Lung microvascular endothelial cell (primary cell): ENCODE measurements at regions not wholly inside any gene's neighbourhood (a gene's known extent, or its start where the extent isn't known, plus 50 kb on each side); places are given as distances from the start of the nearest gene placed in this dataset.

Source experiments
- DNase-seq, 2 donors: peaks; one replicate each; pipeline versions ENCODE4 v3.0.0 to v3.0.0-alpha.2; 2010; ENCODE audit warnings: low read depth in 2 of 2

DNA sequence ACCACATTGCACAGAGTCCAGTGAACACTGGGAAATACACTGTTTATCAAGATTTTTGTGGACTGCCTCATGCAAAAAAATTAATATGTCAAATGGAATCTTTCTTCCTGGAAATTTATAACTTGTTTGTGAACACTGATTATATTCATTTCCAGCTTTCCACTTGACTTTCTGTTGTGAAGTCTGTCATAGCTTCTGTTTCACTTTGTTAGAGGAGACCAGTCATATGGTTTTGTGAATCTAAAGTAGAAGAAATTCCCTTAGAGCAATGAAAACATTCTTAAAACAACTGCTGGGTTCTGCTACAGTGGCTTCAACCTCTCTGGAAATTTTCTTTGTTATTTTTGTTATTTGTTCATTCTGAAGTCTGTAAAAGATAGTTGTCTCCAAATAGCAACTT is 349.5 kb upstream of the NFE2L3 start:
- DNase-seq: no peak

- DNase-seq: no peak
Measured at GRCh38 chr7:25803117-25803887, 348.7 kb upstream of the NFE2L3 start.

DNA sequence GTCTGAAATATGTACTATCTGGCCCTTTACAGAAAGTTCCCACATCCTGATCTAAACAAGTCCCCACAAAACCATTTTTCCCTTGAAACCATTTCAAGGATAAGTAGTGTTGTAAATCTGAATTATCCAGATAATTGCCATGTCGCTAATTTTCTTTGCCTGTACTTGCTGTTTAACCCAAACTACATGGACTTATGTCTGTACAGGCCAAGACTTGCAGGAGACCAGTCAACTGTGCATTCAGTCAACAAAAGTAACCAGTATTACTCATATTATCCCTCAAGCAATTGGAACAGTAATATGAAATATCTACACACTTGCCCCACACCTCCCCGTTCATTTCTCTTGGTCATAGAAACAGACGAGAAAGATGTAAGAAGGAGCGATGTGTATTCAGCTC is 347.8 kb upstream of the NFE2L3 start:
- no peak for DNase-seq

GRCh38 chr7:25805027-25805687 is 346.8 kb upstream of the NFE2L3 start:
- DNase-seq: no peak

DNA sequence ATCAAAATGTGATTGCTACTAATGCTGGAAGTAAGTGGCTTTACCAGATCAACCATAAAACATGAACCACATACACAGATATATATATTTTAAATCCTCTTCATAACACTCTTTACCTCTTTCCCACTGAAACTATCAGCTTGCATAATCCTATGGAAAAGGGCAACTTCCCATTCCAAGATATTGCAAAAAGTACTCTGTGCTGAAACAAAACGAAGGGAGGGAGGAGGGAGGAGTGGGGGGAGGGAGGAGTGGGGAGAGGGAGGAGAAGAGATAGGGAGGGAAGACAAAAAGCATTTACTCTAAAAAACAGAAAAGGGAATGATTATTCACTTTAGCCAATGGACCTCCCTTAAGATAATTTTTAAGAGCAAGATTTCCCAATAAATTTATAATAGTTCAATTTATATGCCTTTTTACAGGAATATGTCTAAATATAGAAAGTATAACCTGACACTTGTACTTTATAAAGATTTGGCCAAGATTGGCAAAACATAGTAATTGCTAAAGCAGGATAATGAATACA is 344.8 kb upstream of the NFE2L3 start:
- no peak for DNase-seq

DNA sequence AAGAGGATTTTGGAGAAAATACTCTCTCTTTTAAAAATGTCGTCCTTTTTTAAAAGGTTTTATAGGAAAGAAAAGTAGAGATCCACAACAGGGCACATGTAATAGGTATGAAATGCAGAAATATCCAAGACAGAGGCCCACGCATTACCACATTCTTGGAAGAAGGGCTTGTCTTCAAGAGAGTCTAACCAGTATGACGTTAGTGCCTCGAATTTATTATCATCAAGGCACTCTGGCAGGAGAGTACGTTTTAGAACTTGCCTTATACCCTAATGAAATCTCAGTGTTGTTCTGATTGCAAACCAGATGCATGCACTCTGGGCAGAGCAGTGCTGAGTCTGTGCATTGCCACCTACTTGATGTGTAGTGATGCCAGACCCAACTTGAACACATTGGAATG is 342.6 kb upstream of the NFE2L3 start:
- no peak for DNase-seq

- DNase-seq: no peak
Measured at GRCh38 chr7:25812086-25812850, 339.7 kb upstream of the NFE2L3 start.

DNA sequence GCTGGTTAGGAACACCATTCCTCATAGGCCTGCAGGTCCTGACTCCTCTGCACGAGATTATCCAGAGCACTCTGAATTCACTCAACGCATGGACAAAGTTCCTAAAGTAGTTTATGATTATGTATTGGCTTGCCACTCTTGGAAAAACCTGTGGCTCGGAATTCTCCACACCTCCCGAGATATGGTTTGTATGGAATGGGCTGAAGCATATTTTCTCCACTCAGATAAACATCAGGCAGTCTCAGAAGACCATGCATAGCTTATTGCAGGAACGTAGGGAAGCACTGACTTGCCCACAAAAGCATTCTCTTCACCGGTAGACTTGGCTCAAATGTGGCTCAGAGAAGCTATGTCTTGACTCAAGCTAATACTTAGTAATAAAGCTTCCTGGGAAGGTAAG is 338.6 kb upstream of the NFE2L3 start:
- no peak for DNase-seq

- no peak for DNase-seq
Measured at GRCh38 chr7:25815711-25816110, 336.3 kb upstream of the NFE2L3 start.

DNA sequence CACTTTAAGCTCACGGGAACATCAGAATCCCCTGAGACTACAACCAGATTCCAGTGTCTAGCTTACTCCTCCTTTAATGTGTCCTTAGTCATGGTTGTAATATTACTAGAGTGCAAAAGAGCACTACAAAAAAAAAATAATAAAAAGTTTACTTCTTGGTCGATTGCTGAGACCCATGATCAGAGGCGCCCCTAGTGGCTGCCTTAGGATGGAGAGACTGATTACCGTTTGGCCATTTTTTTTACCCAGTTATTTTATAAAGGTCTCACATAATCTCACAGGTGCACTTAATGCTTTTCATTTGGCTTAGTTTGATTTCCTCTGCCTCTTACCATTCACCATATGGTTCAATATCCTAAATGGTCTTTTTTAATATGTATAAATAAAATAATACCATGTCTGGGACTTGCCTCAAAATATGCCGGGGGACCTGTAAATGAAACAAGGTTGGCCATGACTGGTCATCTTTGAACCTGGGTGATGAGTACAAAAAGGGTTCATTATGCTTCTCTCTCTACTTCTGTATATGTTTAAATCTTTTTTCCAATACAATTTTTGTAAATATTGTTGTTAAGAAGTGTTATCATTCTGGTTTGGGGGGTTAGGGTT is 331.5 kb upstream of the NFE2L3 start:
- peak; percentile 9 to 35 for DNase-seq

DNA sequence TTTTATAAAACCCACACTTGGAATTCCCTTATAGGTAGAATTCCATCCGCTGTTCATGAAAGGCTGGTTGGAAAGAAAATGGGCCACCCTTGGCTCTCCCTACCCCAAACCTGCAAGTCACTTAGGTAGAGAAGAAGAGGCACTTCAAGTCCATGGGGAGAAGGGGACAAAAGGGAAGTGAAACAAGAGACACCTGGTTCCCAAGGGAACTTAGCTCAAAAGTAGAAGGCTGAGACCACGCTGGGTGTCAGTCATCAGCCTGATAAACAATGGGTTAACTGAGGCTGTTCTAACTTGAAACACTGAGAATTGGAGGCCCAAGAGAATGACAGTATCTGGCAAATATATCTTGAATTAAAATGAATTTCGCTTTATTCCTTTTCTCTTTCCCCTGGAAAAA is 330.8 kb upstream of the NFE2L3 start:
- DNase-seq: no peak

DNA sequence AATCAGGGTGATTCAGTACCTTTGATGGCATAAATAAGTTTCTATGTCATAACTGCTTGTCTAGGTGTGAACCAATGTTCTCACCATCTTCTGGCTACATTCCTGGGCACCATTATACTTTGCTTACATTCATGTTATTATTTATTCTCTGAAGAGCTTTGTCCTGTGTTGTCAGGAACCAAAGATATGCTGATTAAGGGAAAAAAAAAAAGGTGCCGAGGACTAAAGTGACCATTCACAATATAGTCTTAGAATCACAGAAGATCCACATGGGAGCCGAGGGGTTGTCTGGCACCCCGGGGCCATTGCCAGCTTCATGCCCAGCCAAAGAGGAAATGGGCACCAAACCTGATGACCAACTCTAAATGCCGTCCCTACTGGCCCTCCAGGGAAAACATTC is 329.2 kb upstream of the NFE2L3 start:
- no peak for DNase-seq

- no peak for DNase-seq
Measured at GRCh38 chr7:25823571-25823970, 328.4 kb upstream of the NFE2L3 start.

DNA sequence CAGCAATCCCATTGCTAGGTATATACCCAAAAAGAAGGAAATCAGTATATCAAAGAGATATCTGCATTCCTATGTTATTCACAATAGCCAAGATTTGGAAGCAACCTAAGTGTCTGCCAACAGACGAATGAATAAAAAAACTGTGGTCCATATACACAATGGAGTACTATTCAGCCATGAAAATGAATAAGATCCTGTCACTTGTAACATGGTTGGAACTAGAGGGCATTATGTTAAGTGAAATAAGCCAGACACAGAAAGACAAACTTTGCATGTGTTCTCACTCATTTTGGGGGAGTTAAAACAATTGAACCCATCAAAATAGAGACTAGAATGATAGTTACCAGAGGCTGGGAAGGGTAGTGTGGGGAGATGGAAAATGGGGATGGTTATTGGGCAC is 323.5 kb upstream of the NFE2L3 start:
- no peak for DNase-seq

GRCh38 chr7:25829663-25830062 is 322.3 kb upstream of the NFE2L3 start:
- DNase-seq: no peak

DNA sequence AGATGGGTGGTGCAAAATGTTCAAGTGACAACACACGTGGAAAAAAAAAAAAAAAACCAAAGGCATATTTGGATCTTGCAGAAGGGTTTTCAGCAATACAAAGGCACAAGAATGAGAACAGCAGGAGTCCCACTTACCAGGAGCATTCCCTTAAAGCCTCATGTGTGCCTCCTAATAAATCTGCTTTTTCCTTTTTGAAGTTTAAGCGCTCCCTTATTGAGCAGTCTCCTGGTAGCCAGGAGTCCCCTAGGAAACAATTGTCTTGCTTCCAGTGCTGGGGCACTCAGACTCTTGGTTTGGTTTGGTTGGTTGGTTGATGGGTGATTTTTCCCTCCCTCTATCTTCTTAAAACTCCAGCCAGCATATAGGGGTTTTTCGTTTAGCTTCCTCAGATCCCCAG is 321.8 kb upstream of the NFE2L3 start:
- no peak for DNase-seq

DNA sequence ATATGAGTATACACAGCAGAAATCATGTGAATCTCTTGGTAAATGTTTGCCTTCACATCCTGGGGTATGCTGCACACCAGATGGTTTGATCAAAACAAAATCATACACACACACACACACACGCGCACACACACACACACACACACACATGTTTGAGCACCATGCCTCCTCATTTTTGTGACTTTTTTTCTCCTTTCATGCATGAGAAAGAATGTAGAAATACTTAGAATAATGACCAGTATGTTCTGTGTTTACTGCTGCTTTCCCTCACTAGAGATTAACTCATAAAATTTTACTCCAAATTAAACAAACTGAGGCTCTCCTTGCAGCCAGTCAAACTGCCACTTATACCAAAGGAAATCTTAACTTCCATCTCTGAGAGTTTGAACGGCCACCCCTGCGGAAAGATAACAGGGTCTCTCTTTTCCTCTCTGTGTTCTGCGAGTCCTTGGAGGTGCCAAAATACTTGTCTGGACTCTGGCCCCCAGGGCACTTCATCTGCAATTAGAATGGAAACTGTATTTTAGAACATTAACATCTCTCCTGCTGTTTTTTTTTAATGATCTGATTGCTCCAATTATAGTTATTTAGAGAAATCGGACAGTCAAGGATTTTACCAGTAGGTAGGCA is 320.8 kb upstream of the NFE2L3 start:
- DNase-seq: no peak

DNA sequence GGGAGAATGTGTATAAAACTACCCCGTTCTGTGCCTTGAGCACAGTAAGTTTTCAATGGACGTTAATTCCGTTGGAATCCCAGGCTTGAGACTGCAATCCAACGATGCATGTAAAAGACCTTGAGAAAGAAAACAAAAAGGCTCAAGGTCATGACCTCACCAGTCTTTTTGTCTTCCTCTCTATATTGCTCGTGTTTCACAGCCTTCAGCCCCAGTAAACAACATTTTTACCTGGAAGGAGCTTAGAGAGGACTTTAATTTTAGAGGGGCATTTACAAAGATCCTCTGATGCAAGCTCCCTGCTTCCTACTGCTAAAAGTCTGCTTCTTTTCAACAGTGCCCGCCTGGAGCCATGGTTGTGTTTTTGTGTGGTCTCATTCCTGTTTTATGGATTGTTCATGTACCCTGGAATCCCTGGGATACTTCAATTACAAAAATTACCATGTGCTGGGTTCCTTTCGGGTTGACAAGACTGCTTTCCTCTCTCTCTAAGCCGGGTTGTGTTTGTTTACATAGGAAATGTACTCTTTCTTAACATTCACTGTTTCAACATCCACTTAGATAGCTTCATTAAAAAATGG is 320.1 kb upstream of the NFE2L3 start:
- DNase-seq: no peak

- peak in 1 of 2 donors; percentile 66 for DNase-seq
Measured at GRCh38 chr7:25832456-25832855, 319.5 kb upstream of the NFE2L3 start.

DNA sequence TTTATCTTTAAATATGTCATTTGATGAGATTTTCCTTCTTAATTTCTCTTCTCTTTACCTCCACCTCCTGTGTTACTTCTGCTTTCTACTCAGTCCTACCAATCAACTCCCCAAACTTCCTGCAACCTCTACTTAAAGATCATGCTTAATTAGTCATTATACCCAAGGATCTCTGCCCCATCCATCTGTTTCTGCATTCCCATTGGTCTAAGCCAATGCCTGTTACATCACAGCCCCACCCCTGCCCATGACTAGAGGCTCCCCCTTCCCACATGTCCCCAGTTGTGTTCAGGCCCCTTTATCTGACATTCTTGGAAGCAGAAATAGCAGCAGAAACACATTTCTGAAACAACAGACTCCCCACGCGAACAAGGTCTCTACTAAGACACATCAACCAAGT is 319.1 kb upstream of the NFE2L3 start:
- no peak for DNase-seq

DNA sequence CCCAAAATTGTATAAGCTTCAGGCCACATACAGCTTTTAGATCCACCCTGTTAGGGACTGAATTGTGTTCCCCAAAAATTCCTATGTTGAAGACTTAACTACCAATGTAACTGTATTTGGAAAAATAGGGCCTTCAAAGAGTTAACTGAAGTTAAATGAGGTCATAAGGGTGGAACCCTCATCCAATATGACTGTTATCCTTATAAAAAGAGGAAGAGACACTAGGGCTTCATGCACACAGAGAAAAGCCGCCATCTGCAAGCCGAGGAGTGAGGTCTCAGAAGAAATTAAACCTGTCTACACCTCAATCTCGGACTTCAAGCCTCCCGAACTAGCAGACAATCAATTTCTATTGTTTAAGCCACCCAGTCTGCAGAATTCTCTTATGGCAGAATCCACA is 317.9 kb upstream of the NFE2L3 start:
- DNase-seq: no peak
